ENCODE measurements at regions not wholly inside any gene's neighbourhood (a gene's known extent, or its start where the extent isn't known, plus 50 kb on each side); places are given as distances from the start of the nearest gene placed in this dataset.

DNA sequence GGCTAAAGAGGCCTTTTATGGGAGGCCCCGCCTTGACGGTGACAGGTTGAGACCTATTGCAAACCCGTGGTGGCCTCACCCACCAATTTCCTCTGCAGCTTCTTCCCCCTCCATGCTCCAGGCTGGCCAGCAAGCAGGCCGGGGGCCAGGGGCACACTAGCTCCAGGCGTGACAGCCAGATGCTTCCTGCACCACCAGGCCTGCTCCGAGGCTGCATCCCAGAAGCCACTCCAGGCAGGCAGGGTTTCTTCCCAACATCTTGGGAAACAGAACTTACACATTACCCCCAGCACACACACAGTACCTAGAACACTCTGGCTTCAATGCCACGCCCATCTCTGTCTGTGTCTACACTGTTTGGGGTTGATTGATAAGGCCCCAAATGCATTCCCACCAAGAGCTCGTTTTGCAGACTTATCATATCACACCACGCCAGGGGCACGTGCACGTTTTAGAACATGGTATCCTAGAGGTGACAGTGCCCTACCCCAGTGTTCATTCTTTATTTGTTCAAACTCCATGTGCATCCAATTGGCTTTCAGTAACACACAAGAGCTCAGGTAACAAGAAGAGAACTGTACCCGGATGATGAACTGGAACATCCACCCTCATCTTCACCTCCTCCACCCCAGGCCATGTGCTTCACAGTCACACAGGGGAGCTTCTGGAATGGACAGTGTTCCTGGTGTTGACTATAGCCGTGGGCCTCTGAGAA is 221.4 kb upstream of the RREB1 start:
- no peak for DNase-seq

GRCh38 chr6:6886886-6887285 is 220.9 kb upstream of the RREB1 start:
- no peak for DNase-seq

GRCh38 chr6:6889601-6890000 is 218.2 kb upstream of the RREB1 start:
- no peak for DNase-seq

DNA sequence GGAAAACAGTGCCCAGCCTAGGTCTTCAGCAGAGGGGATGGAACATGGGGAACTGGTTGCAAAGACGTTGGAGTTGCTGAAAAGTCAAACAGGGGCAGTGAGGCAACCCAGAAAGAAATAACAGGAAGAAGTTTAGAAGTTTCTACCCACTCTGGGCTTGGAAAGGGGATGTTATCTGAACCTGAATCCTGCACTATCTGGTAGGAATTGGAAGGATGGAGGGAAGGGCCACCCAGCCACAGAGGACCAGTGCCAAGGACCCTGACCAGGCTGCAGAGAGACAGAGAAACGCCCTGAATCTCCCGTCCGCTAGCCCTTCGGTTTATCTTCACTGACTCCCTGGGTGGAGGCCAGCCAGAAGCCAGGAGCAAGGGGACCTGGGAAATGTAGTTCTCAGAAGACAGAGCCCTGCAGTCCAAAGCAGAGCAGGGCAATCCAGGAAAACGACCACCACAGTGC is 217.3 kb upstream of the RREB1 start:
- no peak for DNase-seq

GRCh38 chr6:6891125-6891721 is 216.5 kb upstream of the RREB1 start:
- no peak for DNase-seq

DNA sequence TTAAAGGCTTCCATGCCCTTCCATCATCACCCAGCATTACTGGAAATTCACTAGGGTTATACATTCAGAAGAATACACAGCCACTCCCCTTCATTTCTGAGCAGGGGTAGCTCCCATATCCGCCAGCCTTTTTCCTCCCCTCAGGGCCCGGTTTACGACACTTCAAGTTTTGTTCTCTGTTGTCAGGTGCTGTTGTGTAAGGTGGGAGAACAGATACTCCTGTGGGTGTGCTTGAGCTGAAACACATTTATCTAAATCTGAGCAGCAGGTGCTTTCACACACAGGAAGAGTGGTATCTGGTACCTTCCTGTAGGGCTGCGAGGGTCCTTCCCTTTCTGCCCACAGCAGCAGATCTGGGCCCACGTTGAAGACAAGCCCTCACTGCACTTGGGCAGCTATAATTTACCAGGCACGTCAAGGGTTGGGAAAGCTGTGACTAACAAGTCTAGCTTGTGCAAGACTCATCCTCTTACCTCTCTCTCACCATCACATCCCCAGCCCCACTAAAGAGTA is 215.8 kb upstream of the RREB1 start:
- no peak for DNase-seq

DNA sequence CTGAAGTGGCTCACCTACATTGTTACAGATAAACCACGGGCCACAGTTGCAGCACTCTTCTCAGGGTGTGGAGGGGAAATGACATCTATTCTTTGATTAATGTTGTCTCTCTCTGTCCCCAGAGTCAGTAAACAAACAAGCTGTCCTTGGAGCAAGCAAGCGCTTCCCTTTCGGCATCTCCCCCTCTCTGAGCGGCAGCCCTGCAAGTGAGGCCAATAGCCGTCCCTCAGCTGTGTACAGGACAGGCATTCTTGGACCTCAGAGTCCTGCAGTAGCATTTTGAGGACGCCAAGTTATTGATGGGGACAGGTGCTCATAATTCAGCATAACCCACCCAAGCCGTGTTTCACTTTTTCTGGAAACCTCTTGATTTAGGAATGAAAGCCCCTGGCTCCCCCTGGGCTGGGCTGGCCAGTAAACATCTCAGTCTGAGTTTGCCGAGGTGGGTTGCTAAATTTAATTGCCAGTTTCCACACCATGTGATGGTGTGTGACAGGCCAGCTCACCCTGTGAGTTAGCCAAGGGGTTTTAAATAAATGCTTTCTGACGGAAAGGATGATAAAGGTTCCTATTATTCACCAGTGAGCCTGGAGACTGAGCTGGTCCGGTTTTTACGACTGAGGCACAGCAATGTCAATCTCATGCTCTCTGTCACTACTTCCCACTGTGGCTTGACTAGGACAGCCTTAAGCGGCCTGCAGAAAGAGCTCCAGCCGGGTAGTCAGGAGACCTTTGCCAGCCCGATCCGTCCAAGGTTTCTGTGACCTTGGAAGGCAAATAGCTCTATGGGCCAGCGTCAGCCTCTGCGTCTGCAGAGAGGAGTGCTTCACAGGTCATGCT is 214.8 kb upstream of the RREB1 start:
- no peak for DNase-seq

DNA sequence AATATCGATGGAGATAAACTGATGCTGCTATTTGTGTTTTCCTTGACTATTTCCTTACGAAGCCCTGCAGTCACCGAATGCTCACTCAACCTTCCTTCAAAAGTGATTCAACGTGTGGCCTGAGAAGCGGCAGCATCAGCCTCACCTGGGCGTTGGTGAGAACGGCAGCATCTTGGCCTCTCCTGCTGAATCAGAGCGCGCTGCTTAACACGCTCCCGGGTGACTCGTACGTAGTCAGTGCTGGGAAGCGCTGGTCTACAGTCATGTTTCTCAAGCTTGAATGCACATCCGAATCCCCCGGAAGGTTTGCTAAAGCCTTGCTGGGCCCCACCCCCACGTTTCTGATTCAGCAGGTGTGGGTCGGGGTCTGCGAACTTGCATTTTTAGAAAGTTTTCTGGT is 214.1 kb upstream of the RREB1 start:
- no peak for DNase-seq

- DNase-seq, result no peak
These were observed 211.8 kb upstream of the RREB1 start for GRCh38 chr6:6895929-6896328.

DNA sequence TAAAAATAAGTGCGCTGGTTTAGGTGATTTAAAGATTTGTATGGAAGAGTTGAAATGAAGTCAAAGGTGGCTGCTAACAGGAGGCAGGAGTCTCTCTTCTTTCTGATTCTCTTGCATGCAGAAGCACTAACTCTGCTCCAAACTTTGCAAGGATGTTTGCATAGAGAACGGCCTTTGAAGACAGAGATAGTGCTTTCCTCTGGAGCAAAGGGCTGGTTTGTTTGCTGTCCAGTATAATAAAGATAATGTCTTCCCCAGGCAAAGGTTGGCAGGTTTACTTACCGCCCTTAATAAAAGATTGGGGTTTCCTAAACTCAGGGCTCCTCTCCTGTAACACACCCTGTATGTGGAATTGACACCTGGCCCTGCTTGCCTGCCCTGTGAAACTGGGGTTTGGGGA is 210.6 kb upstream of the RREB1 start:
- DNase-seq, result no peak

DNA sequence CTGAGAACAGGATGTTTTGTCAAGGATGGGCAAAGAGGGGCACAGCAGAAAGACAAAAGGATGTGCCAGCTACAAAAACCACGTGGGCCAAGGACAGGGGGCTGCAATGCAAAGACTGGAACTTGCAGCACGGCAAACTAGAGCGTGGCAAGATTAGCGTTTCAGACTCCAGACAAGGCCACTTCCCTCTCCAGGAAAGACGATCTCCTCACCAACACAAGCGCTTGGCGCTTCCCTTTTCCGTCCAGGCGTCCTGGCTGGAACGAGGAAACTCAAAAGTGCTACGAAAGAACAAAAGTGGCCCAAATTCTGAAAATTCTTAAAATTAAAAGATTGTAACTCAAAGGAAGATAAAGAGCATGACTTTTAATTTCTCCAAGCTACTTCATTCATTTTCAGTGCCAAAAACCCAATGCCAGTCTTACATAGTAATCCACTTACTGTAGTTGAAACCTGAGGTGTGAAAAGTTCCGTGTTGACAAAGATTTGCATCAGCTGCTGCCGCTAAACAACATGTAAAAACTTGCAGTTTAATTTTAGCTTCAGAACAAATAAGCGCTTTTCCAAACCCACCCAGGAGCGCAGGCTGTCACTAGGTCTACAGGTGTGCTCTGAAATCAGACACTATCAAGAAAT is 207.1 kb upstream of the RREB1 start:
- DNase-seq, result no peak

GRCh38 chr6:6901205-6901719 is 206.5 kb upstream of the RREB1 start:
- DNase-seq, result no peak

- DNase-seq, result no peak
These were observed 205.8 kb upstream of the RREB1 start for GRCh38 chr6:6901945-6902344.

DNA sequence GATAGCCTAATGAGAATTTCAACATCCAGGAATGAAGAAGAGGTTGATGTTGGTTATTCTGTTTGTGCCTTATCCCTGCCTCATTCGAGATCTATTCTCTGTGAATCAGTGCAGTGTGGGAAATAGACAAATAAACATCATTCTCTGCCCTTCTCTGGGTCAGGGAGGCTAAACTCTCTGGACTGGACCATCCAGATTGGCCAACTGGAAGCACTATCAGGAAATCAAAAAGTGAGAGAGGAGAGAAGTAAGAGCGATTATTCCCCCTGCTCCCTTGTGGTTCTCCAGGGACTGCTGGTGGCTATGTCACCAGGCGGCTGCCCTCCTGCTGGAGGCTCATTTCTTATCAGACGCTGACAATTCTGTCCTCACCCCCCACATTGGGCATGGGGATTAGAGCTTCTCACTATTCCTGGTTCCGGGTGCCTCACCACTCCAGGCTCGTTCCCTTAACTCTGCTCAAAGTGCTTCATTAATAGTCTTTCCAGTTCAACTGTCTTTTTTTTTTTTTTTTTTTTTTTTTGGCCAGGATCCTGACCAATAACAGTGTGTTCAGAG is 201.7 kb upstream of the RREB1 start:
- no peak for DNase-seq

GRCh38 chr6:6906570-6907213 is 201.1 kb upstream of the RREB1 start:
- no peak for DNase-seq

- no peak for DNase-seq
These were observed 200.5 kb upstream of the RREB1 start for GRCh38 chr6:6907286-6907685.

DNA sequence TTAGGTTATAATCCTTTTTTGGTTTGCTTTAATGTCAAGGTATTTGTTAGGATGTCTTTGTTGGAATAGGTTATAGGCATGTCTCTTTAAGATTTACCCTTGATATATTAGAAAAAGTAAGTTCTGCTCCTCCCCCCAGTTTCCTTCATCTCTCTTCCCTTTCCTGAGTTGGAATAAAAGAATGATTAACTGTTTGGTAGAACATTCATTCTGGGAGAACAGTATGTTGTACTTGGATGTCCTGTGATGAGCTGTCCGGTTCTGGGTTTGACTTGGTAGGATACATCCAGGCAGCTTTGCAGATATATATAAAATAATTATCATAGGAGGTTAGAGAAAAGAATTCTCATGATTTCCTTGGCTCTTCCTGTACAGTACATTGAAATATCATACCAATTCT is 199.6 kb upstream of the RREB1 start:
- no peak for DNase-seq

- DNase-seq, result no peak
These were observed 198.7 kb upstream of the RREB1 start for GRCh38 chr6:6909111-6909510.

DNA sequence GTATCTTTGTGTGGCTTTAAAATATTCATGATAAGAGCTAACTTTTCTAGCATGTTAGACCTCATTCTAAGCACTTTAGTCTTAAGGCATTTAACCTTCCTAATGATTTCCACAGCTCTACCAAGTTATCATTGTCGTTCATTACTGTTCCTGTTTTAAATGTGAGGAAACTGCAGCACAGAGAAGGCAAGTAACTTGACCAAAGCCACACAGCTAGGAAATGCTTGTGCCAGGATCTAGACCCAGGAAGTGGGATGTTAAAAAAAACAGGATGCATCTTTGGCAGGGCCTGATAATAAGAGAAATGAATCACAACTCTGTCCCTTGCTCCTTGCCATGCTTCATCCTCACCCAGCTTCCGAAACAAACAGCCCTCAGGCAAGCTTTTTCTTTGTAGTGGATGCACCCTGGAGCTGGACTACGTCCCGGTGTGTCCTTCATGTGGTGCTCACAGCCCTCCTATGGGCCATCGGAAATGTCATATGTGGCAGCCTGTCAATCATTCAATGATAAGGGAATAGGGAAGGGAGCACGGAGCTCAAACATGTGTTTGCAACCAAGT is 196.9 kb upstream of the RREB1 start:
- DNase-seq, result no peak

DNA sequence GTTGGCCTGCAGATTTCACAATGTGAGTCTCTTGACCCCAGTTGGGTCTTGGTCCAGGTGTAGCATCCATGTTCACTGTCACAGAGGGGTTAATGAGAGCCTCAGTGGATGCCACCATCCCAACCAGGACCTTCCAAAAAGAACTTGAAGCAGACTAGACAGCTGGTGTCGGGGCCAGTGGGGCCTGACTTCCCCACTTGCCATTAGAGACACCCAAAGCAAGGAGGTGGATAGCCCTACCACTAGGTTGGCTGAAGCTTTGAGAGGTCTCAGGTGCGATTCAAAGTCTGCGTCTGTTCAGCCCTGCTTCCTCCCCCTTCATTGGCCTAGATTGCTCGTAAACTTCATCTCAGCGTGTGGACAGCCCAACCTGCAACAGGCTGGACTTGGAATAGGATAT is 196.4 kb upstream of the RREB1 start:
- DNase-seq, result no peak
